M059J (cell line): ENCODE measurements at regions not wholly inside any gene's neighbourhood (a gene's known extent, or its start where the extent isn't known, plus 50 kb on each side); places are given as distances from the start of the nearest gene placed in this dataset.

Experiments
- DNase-seq: peaks from one replicate; pipeline ENCODE4 v3.0.0-alpha.2; 2012; ENCODE audit warnings: low read depth

DNA sequence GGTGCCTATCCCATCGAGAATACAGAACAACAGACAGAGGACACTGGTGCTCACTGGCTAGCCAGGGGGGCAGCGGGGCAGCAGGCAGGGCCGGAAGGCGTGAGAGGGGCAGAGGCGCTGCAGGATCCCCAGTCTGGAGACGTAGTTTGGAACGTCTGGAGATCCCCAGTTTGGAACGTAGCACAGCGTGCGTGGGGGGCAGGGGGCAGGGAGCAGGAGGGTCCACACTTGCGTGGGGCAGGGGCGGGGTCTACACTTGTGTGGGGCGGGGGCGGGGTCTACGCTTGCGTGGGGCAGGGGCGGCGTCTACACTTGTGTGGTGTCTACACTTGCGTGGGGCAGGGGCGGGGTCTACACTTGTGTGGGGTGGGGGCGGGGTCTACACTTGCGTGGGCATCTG lies 107.2 kb downstream of the DACT2 start:
- no peak for DNase-seq

DNA sequence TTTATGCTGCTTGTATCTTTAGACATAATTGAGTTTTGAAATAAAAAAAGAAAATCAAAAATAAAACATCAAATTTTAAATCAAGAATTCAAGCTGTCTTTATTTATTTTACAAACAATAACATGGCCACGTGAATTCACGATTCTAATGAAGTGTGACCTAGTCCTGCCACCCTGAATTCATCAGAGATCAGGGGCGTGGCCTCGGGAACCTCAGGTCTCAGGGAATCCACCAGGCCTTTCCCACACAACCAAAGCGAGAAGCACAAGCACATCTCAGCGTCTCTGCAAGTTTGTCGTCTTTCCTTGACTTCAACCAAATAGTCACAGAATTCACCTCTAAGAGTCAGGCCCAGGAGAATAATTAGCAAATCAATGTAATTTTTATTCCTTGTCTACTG lies 107.9 kb downstream of the DACT2 start:
- DNase-seq: no peak

DNA sequence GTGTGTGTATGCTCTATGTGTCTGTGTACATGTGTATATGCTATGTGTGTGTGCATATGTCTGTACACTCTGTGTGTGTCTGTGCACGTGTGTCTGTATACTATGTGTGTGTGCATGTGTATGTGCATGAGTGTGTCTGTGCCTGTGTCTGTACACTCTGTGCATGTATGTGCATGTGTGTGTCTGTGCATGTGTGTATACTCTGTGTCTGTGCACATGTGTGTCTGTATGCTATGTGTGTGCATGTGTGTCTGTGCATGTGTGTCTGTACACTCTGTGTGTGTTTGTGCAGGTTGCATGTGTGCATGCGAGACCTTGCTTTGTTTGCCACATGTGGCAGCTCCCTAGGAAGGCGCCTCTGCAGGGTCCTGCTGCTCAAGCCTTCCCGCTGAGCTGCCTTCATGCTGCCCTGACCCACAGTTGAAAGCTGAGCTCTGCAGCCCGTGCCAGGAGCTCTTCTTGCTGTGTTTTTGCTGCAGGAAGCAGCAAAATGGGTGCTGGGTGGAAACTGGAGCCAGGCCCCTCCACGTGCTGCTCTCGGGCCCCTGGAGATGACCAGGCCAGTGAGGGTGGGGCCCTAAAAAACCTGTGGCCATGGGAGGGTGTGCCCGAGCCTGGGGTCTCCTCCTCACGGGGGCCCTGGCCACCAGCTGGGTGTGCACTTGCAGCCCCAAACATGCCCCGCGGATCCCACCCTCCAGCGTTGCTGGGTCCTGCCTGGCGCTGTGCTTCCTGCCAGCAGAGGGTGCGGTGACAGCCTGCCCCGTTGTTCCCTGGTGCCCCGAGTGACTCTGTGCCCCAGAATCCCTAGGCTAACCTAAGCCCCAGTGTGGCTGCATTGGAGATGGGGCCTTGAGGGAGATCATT lies 109.1 kb downstream of the DACT2 start:
- no peak for DNase-seq

DNA sequence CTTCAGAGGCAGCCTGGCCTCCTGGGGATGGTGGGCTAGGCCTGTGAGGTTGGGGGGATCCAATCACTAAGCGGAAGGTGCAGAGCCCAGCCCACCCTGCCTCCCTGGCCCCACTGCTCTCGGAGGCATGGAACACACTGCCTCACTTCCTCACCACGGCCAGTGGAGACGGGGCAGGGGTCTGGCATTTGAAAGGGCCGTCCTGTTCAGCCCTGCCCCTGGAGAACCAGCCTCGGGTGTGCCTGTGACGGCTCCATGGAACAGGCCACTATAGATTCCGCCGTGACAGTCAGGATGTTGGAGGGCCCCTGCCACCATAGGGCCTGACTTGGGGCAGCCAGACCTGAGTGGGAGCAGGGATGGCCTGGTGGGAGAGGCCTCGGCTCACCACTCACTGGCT lies 110.2 kb downstream of the DACT2 start:
- no peak for DNase-seq

DNA sequence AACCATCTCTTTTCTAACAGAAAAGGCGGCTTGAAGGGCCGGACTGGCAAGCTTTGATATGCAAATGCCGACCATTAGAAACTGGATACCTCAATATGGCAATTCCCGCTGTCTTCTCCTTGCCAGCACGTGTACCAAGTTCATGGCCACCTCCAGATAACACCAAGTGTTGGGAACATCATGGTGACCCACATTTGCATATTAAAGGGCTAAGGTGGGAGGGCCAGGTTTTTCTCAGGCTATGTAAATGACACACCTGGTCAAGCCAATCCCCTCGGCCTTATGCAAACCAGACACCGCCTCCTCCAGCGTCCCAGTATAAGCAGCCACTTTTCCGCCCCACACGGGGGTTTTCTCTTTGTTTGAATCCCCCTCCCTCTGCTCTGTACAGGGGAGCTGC lies 110.7 kb downstream of the DACT2 start:
- no peak for DNase-seq

DNA sequence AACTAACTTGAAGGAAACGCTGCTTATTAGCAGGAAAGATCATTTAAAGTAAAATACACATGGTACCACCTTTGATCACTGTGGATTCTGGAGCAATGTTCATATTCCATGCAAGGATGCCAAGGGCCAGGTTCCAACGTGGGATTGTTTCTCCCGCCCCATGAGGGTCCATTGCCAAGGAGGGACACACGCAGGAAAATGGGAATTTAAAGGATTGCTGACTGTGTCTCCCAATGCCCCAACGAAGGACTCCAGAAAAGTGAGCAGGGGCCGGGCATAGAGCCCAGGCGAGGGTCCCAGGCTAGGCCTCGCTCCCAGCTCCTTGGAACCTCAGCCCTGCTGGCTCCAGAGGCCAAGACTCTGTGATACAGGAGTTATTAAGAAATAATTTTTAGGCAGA lies 111.2 kb downstream of the DACT2 start:
- no peak for DNase-seq

DNA sequence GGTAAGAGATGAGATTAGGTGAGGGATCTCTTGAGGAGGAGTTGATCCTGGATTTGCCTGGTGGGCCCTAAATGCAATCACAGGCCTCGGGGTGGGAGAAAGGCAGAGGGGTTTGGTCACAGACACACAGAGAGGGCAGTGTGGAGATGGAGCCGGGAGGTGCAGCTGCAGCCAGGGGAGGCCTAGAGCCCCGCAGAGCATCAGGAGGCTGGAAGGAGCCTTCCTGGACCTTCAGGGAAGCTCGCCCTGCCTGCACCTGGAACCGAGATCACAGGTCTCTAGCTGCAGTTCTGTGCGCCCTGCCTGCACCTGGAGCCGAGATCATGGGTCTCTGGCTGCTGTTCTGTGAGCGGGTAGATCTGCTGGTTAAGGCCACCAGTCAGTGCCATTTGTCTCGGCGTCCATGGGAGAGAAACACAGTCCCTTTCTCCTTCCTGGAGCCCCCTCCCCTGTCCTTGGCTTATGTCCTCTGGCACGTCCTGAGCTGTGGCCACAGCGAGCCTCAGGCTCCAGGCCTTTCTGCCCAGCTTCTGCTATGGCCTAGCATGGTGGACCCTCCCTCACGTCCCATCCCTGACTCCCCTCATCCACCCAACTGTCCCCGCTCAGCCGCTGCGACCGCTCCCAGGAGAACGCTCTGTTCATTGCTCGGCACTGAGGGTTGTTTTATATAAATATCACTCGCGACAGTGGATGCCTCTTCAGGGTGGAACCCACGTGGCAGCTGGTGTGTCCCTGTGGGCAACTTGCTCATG lies 112.0 kb downstream of the DACT2 start:
- no peak for DNase-seq

DNA sequence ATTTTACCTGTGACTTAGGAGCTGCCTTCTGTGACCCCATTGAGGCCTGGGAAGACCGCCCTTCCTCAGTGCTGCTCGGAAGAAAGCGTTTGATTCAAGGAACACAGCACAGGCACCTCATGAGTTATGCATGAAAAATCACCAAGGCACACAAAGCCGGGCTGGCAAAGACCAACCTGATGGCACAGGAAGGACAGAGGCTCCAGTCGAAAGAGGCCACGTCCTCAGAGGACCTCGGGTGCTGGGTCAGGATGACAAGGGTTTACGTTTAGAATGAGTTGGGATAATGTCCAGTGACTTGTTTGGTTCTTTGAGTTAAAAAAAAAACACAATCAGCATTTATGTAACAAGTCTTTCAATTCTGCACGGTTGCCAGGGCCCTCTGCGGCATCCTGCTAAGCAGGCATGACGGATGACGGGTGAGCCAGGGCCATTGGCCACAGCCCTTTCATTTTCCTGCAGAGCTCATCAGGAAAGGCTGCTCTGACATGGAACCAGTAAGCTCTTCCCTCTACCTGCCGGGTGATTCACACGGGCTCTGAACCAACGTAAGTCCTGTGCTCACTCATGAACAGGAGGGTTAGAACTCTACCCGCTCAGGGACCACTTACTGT lies 112.8 kb downstream of the DACT2 start:
- DNase-seq: peak; percentile 9

DNA sequence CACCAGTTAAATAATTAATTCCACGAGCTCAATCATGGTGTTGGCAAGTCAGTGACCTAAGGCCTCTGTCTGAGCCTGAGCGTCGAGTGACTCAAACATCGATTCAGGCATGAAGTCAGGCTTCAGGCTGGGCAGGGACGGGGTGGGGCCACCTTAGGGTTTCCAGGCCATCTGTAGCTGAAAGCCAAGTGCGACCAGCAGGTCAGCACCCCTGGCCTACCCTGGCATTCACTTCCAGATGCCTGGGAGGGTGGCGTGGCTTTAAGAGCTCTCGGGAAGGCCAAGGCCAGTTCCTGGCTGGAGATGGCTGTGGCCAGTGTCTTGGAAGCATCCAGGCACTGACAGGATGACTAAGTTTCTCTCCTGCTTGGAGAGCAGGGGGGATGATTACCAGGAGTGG lies 113.4 kb downstream of the DACT2 start:
- DNase-seq: no peak

DNA sequence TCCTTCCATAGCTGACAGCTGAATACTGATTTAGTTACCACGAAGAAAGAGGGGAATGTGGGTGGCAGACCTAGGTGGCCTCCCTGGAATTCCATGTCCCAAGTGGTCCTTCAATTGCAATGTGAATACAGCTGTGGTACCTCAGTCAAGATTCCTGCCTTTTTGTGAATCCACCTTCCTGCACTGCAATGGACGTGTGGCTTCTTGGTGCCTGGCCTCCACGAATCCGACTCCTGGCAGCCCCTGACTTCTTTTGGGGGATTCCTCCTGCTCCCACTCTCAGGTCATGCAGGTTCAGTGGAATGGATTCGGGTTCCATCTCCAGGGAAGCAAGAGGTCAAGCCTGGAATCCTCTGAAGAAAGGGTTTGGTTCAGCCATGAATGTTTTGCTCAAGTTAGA lies 117.8 kb downstream of the DACT2 start:
- no peak for DNase-seq

DNA sequence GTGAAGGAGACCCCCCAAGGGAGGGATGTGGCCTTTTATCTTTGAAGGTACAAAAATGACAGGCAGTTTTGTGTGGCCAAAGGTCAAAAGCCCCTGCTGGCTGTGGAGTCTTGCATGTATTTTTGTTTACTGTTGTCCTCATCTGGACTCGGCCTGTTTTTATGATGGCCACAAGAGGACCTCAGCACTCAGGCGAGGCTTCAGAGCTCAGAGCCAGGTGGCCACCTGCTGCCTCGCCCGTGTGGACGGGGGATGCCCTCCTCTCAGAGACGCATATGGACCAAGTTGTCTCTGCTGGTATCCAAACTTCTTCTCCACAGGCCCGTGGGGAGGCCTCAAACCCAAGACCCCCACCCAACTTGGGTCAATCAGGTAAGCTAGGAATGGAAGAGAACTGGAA lies 118.2 kb downstream of the DACT2 start:
- DNase-seq: no peak

DNA sequence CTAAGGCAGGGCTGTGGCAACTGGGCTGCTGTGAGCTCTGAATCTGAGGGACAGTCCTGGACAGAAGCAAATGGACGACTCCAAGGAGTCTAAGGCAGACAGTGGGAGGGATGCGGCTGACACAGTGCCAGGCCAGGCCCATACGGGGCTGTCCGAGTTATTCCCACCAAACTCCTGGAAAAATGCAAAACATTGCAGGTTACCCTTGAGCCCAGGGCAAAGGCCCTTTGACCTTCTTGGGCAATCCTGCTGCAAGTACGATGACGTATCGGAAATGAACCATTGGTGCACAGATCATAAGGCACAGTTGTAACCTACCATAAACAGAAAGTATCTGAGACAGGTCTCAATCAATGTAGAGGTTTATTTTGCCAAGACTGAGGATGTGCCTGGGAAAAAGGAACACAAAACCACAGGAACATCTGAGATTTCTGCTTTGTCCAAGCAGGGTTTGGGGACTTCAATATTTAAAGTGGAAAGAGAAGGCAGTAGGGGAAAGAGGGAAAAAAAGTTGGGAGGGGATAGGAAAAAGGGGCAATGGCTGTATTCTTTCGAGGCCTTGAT lies 118.9 kb downstream of the DACT2 start:
- no peak for DNase-seq

DNA sequence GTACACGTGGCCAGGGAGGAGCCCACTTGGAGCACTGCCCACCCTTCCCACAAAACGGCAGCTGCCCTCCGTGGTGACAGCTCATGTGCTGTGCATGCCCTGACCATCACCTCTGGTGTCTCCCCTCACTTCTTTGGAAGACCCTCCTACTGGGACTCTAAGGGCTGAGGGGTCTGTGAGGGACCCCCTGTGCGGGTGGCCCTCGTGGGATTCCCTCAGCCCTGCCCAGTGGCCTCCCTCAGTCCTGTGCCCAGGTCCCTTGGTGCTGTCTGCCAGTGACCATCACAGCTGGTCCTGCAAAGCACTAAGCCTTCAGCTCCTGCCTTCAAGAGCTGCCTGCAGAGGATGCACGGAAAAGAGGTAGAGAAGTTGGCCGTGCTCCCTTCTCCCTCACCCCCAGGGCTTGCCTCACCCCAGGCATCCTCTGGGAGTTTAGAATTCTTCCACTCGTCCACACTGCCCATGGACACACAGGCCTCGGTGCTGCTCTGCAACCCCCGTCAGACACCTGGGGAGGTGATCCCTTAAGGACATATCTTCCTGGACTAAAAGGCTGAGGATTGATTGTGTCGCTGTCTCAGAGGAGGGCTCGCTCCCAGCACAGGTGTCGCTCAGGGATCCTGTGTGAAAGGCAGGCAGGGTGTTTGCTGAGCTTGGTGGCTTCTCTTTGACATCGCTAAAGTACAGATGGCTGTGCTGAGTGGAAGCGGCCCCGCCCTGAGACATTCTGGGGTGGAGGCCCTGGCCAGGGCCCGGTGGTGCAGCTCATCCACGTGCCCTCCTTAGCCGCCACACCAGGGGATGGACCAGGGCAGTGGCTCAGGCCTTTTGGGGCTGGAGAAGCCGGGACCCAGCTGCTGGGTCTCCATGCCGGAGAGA lies 119.5 kb upstream of the FRMD1 start:
- DNase-seq: no peak

DNA sequence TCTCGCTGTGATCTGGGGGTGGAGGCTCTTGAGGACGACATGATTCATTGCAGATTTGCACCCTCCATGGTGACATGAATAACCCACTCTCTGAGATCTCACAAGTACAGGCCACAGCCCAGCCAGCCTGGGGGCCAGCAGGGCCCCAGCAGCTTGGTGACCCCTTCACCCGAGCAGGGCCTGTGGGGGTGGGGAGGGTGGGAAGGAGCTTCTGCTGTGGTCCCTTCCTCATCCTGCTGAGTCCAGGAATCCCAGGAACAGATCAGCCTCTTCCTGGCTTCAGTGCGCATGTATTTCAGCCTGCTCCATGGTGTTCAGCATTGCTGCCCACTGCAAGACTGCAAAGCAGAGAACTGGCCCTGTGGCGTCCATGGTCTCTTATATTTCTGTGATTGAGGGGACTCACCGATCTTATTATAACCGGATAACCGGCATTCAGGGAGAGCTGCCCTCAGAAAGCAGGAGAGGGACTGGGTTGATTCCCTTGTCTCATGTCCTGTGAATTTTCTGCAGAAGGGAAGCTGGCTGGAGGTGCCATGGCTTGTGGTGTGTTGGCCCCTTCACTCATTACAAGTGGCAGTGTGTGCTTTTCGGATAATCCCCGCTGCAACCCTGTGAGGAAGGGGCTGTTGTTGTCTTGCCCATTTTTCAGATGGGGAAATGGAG lies 118.8 kb upstream of the FRMD1 start:
- no peak for DNase-seq

DNA sequence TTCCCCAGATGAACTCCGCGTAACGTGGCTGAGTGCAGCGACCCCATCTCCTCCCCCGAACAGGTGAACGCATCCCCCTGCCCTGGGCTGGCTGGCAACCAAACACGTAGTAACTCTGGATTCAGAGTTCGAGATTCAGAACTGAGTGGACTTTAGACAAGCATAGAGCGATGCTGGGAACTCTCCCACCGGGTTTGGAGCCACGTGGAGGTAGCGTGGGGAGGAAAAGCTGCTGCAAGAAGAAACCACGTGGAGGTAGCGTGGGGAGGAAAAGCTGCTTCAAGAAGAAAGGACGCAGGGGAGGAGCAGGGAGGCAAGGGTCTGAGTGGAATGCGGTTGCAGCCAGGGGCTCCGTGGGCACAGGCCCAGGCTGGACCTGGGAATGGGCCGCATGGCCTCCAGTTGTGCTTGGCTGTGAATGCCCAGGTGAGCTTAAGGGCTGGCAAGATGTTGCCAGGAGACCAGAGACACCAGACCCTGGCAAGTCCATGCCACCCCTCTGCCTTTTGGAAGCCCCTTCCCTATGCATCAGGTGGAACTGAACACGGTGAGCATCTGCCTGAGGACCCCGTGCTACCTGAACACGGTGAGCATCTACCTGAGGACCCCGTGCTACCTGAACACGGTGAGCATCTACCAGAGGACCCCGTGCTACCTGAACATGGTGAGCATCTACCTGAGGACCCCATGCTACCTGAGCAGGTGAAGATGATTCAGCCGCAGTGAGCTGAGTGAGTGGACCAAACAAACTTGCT lies 118.0 kb upstream of the FRMD1 start:
- no peak for DNase-seq

DNA sequence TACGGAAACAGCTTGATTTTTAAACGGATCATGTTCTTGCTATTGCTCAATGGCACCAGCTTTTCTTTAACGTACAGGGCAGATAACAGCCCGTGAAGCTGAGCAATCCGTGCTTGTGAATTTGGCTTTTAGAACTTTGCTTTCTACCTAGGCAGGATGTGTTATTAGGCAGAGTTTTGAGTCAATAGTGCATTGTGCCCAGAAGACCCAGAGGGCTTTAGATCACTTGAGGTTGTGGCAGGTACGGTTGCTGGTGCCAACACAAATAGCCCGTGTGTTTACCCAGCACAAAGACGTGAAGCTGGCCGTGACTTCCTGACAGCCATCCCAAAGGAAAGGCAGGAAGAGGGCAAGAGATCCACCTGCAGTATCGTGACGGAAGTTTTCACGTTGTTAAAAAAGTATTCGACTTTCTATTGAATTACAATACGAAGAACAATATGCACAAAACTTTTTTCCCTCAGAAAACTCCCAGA lies 117.4 kb upstream of the FRMD1 start:
- no peak for DNase-seq

DNA sequence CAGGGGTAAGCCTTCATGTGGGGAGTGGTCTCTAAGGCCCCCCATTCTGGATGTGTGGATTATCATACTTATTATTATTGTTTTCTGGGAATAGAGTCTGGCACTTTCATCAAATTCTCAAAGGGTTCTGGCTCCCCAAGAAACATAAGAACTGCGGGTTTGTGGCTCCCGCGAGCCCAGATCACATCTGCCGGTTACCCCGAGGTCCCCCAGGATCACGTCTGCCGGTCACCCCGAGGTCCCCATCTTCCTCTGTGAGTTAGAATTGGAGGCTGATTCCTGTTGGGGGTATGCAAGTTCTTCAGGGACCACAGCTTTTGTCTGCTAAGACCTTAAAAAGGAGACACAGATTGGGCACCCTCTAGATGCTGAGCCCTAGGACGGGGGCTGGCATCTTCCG lies 116.7 kb upstream of the FRMD1 start:
- DNase-seq: no peak

DNA sequence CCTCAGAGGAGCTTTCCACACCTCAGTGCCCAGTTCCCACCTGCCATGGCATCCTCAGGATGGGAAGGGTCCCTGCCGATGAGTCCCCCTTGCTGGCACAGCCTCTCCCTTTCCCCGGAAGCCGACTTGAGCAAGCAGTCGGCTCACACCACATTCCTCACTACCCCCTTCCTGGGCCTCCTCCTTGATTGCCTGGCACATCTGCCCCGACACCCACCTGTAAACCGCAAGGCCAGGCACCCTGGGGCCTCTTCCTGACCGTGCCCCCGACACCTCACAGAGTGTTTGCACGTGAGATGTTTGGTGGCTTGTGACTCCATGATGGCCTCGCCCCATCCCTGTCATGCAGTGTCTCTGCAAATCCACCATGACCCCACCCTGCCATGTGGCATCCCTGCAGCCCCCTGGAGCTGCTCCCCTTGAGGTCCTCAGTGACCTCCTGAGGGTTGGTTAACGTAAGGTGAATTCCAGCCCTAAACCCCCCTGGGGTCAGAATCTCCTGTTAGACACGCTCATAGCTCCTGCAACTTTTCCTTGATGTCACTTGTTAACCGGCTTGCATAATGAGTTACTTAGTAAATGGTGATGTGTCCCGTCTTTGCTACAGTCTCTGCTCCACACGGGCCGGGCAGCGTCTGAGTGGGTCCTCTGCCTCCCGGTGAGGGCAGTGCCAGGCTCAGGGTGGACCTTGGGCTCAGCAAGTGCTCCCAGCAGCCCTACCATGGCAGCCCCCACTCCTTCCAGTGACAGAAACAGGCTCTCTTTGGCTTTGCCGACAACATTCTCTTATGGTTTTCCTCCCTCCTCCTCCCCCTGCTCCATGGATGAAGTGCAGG lies 115.9 kb upstream of the FRMD1 start:
- DNase-seq: no peak
